ENCODE measurements at regions not wholly inside any gene's neighbourhood (a gene's known extent, or its start where the extent isn't known, plus 50 kb on each side); places are given as distances from the start of the nearest gene placed in this dataset.

DNA sequence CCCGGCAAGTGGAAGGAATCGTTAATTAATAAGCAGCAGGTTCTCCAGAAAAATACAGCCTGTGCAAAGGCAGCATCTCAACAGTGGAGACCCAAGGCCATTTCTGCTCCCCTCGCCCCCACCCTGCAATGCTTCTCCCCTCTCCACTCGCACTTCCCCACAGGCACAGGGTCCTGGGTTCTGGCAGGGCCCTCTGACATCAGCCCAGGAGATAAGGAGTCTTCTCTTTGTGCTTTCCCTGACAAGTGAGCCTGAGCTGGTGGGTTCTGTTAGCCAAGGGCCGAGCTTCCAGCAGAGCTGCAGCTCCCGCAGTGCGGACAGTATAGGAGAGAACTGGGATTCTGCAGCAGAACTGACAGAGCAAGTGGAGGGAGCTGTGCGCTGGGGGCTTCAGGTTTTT is 257.5 kb downstream of the NSG2 start:
- TF ChIP-seq, protein P1, sequence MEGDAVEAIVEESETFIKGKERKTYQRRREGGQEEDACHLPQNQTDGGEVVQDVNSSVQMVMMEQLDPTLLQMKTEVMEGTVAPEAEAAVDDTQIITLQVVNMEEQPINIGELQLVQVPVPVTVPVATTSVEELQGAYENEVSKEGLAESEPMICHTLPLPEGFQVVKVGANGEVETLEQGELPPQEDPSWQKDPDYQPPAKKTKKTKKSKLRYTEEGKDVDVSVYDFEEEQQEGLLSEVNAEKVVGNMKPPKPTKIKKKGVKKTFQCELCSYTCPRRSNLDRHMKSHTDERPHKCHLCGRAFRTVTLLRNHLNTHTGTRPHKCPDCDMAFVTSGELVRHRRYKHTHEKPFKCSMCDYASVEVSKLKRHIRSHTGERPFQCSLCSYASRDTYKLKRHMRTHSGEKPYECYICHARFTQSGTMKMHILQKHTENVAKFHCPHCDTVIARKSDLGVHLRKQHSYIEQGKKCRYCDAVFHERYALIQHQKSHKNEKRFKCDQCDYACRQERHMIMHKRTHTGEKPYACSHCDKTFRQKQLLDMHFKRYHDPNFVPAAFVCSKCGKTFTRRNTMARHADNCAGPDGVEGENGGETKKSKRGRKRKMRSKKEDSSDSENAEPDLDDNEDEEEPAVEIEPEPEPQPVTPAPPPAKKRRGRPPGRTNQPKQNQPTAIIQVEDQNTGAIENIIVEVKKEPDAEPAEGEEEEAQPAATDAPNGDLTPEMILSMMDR (IDR thresholded peaks at IDR 0.05; ENCODE audit: borderline replicate concordance, insufficient read depth, low read depth, low read length), result no peak
- H3K4me3 ChIP-seq (ENCODE audit: low read depth, low read length), result no peak overlapping the region

DNA sequence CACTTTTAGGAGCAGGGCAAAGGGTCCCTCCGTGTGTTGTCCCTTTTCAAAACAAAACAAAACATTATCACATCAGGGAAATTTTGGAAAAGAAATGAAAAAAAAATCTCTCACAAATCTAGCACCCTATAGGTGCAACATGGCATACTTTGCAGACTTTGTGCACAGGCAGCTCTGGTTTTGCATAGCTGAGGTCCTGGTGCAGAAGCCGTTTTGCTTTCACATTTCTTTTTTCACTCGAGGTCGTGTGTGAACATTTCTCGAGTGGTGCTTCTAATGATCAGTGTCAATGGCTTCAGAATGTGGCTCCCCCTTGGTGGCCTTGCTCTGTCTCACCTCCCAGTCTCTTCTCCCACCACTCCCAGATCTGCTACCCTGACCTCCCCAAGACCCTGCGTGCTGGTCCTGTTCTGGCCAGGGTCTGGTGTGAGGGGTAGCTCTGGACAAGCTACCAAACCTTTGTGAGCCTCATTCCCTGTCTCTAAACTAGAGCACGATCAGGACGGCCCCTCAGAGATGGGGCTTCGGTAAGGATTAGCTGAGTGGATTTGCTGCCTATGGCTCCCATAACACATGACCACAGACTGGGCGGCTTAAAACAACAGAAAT is 258.0 kb downstream of the NSG2 start:
- no peak overlapping the region for H3K4me3 ChIP-seq (ENCODE audit: low read depth, low read length)

DNA sequence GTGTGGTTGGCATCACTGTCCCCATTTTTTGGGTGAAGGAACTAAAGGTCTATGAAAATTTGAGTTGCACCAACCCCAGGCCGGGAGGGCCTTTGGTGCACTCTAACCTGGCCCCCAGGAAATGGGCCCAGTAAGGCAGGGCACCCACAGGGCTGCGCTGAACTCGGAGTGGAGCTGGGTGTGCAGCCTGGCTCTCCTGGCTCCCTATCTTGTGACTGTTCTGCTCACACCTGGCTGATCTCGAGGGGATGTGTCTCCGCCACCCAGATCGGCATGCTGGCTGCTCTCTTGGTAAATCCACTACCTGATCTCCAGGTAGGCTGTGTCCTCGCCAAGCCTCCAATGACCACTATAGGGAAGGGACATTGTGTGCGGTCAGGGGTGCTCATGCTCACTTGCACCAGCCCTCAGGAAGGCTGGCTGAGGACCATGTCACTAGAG is 259.8 kb downstream of the NSG2 start:
- TF ChIP-seq, protein P1 (IDR thresholded peaks at IDR 0.05; ENCODE audit: borderline replicate concordance, insufficient read depth, low read depth, low read length), result no peak
- no peak overlapping the region for H3K4me3 ChIP-seq (ENCODE audit: low read depth, low read length)

More for the DNA sequence above, 258.0 kb downstream of the NSG2 start:
- TF ChIP-seq, protein P1 (IDR thresholded peaks at IDR 0.05; ENCODE audit: borderline replicate concordance, insufficient read depth, low read depth, low read length), result no peak

DNA sequence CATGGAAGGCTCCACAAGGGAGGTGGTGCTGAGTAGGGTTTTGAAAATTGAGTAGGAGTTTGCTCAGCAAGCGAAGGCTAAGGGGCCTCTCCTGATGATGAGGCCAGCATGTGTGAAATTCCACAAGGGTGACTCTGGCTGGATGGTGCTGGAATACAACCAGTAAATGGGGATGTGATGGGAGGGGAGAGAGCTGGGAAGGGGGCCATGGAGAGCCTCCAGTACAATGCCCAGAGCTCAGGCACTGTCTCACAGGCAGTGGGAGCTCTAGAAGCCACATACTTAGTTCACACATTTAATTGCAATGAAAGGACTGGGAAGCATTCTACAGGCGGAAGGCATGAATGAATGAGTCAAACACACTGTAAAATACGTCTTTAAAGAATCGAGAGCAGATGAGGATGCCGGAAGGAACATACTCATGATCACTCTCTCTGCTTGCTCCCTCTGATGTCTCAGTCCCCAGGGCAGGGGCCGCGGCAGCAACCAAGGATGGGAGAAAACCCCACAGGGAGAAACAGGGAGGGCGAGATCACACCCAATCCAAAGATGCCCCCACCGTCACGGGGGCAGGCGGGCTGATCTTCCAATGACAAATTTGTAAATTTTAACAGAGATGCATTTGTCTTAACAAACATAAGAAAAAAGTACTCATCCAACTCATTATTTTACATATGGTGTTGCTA is 261.0 kb downstream of the NSG2 start:
- no peak overlapping the region for H3K4me3 ChIP-seq (ENCODE audit: low read depth, low read length)
- TF ChIP-seq, protein P1 (IDR thresholded peaks at IDR 0.05; ENCODE audit: borderline replicate concordance, insufficient read depth, low read depth, low read length), result no peak

DNA sequence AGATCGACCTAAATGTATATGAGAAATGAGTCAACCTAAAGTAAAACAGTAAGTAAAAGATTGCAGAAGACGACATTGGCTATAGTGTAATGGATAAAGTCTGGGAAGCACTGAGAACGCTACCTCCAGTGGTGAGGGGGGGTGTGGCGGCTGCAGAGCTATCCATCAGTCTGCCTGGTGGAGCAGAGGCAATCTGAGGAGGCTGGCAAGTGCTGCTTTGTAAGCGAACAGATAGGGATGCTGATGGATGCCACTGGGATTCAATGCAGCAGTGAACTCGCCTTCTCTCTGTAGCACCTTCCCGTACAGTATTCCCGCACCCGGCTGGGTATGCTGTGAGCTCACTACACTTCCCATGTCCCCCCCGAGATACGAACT is 261.5 kb downstream of the NSG2 start:
- H3K4me3 ChIP-seq (ENCODE audit: low read depth, low read length), result no peak overlapping the region
- TF ChIP-seq, protein P1 (IDR thresholded peaks at IDR 0.05; ENCODE audit: borderline replicate concordance, insufficient read depth, low read depth, low read length), result no peak

DNA sequence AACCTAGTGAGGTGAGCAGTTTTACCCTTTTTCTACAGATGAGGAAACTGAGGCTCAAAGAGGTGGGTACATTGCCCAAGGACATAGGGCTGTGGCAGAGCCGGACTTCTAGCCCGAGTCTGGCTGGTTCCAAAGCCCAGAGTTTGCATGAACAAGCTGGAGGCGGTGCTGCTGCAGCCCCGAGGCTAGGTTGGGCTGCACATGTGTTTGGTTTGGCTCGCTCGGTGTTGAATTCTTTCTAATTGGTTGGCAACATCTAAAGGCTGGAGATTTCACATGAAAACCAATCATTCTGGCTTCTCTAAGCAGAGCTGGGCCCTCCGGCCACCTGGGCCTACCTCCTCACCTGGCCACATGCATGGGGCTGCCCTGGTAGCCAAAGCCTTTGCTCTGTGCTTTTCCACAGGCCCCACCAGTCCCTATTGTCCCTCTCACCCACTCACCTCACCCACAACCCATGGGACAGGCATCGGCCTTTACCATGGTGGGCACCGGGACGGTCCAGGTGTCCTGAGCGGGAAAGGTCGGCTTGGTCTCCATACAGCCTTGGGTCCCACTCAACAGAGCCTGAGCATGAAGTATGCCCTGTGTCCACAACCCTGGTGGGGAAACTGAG is 262.3 kb downstream of the NSG2 start:
- TF ChIP-seq, protein P1 (IDR thresholded peaks at IDR 0.05; ENCODE audit: borderline replicate concordance, insufficient read depth, low read depth, low read length), result no peak
- H3K4me3 ChIP-seq (ENCODE audit: low read depth, low read length), result no peak overlapping the region
